ENCODE measurements at regions not wholly inside any gene's neighbourhood (a gene's known extent, or its start where the extent isn't known, plus 50 kb on each side); places are given as distances from the start of the nearest gene placed in this dataset.
"Not testable (repeated sequence)": the region's sequence is repeated elsewhere in the genome, so short reads cannot be mapped to it uniquely, and the experiment has no call there.

GRCh38 chr9:29625292-29625731 is 2052.0 kb upstream of the C9orf72 start:
- Histone ChIP-seq H3K79me2 (ENCODE audit: low read depth) (no peaks in the 10 kb centered on the region), H3K27me3 (no peaks in the 10 kb centered on the region), H3K4me2 (no peak overlapping the region), H3K36me3 (no peaks in the 10 kb centered on the region), H2AFZ (replicated peaks) (no peak overlapping the region), H3K9me3 (ENCODE audit: low read depth) (no peaks in the 10 kb centered on the region), H3K4me3 (no peak overlapping the region), H3K4me1 (no peaks in the 10 kb centered on the region), H4K20me1 (ENCODE audit: low read depth) (no peaks in the 10 kb centered on the region), H3K9ac (no peak overlapping the region), H3F3A (ENCODE audit: low read depth) (no peaks in the 10 kb centered on the region), H3K27ac (no peak overlapping the region)
- Mint-ChIP-seq H3K4me1 (no peaks in the 10 kb centered on the region), H3K36me3 (no peaks in the 10 kb centered on the region), H3K4me3 (no peak overlapping the region), H3K9me3 (peaks cover under 1% of the 10 kb centered on the region), H3K27me3 (ENCODE audit: insufficient read depth, low read depth) (no peaks in the 10 kb centered on the region), H3K27ac (no peak overlapping the region)
- no peak for TF ChIP-seq CTCF (IDR thresholded peaks at IDR 0.05)
- TF ChIP-seq EZH2phosphoT487 (IDR thresholded peaks at IDR 0.05), result no peak
- no peak for TF ChIP-seq EZH2 (IDR thresholded peaks at IDR 0.05)
- DNase-seq (ENCODE audit: low spot score), result no peak

- Histone ChIP-seq H3K4me3 (no peak overlapping the region), H4K20me1 (ENCODE audit: low read depth) (no peaks in the 10 kb centered on the region), H3K27me3 (no peaks in the 10 kb centered on the region), H3K4me2 (no peak overlapping the region), H3K27ac (no peak overlapping the region), H3K36me3 (no peaks in the 10 kb centered on the region), H3K9ac (no peak overlapping the region), H3K79me2 (ENCODE audit: low read depth) (no peaks in the 10 kb centered on the region), H3F3A (ENCODE audit: low read depth) (no peaks in the 10 kb centered on the region), H2AFZ (replicated peaks) (no peak overlapping the region), H3K9me3 (ENCODE audit: low read depth) (no peaks in the 10 kb centered on the region), H3K4me1 (no peaks in the 10 kb centered on the region)
- H3K27me3 Mint-ChIP-seq (ENCODE audit: insufficient read depth, low read depth), result no peaks in the 10 kb centered on the region
- no peaks in the 10 kb centered on the region for H3K36me3 Mint-ChIP-seq
- peaks cover 2% of the 10 kb centered on the region for H3K9me3 Mint-ChIP-seq
- H3K4me3 Mint-ChIP-seq, result no peak overlapping the region
- no peaks in the 10 kb centered on the region for H3K4me1 Mint-ChIP-seq
- DNase-seq (ENCODE audit: low spot score), result no peak
- H3K27ac Mint-ChIP-seq, result no peak overlapping the region
- TF ChIP-seq EZH2 (IDR thresholded peaks at IDR 0.05) (no peak), EZH2phosphoT487 (IDR thresholded peaks at IDR 0.05) (no peak), CTCF (IDR thresholded peaks at IDR 0.05) (no peak)
Measured at GRCh38 chr9:29625931-29626330, 2052.7 kb upstream of the C9orf72 start.

GRCh38 chr9:29628856-29629255 is 2055.6 kb upstream of the C9orf72 start:
- H3K4me1 Mint-ChIP-seq; H3K79me2 ChIP-seq (ENCODE audit: low read depth); H3K9ac ChIP-seq; H3K27ac Mint-ChIP-seq; H3K4me1 ChIP-seq; DNase-seq (ENCODE audit: low spot score); H3K4me3 ChIP-seq; H3K9me3 ChIP-seq (ENCODE audit: low read depth); H3K27ac ChIP-seq; H3K9me3 Mint-ChIP-seq; H3F3A ChIP-seq (ENCODE audit: low read depth); H3K4me2 ChIP-seq; H2AFZ ChIP-seq (replicated peaks); H3K4me3 Mint-ChIP-seq; H3K36me3 Mint-ChIP-seq; H3K27me3 ChIP-seq; H3K36me3 ChIP-seq; H4K20me1 ChIP-seq (ENCODE audit: low read depth); H3K27me3 Mint-ChIP-seq (ENCODE audit: insufficient read depth, low read depth): not testable (repeated sequence)

GRCh38 chr9:29637471-29638237 is 2064.4 kb upstream of the C9orf72 start:
- no peaks in the 10 kb centered on the region for H3K79me2 ChIP-seq (ENCODE audit: low read depth)
- TF ChIP-seq EZH2phosphoT487 (IDR thresholded peaks at IDR 0.05), result no peak
- TF ChIP-seq CTCF (IDR thresholded peaks at IDR 0.05), result no peak
- no peak for TF ChIP-seq EZH2 (IDR thresholded peaks at IDR 0.05)
- Mint-ChIP-seq H3K27me3 (ENCODE audit: insufficient read depth, low read depth) (no peaks in the 10 kb centered on the region), H3K9me3 (no peaks in the 10 kb centered on the region), H3K4me3 (no peak overlapping the region), H3K36me3 (no peaks in the 10 kb centered on the region), H3K27ac (no peak overlapping the region), H3K4me1 (no peaks in the 10 kb centered on the region)
- no peak overlapping the region for H3K4me2 ChIP-seq
- H3F3A ChIP-seq (ENCODE audit: low read depth), result no peaks in the 10 kb centered on the region
- no peak overlapping the region for H3K4me3 ChIP-seq
- no peak overlapping the region for H3K27ac ChIP-seq
- H4K20me1 ChIP-seq (ENCODE audit: low read depth), result no peaks in the 10 kb centered on the region
- H3K36me3 ChIP-seq, result no peaks in the 10 kb centered on the region
- no peak overlapping the region for H3K9ac ChIP-seq
- H3K27me3 ChIP-seq, result no peaks in the 10 kb centered on the region
- H3K4me1 ChIP-seq, result no peaks in the 10 kb centered on the region
- H3K9me3 ChIP-seq (ENCODE audit: low read depth), result no peaks in the 10 kb centered on the region
- no peak overlapping the region for H2AFZ ChIP-seq (replicated peaks)
- DNase-seq (ENCODE audit: low spot score), result no peak

Measured in neural progenitor cell (in vitro differentiated cells).